HCT116 (cell line): ENCODE measurements at regions not wholly inside any gene's neighbourhood (a gene's known extent, or its start where the extent isn't known, plus 50 kb on each side); places are given as distances from the start of the nearest gene placed in this dataset.

ENCODE experiments used
- CTCF ChIP-seq, 3 experiments: fragments of 200-600 bp in 1 of 3; sonication (generic) in 1 of 3; IDR thresholded peaks in 2 of 3; conservative IDR thresholded peaks in 1 of 3; 2 replicates each; pipeline ENCODE4 v1.5.1; 2012 to 2017; ENCODE audit warnings: low read depth in 2 of 3, low read length in 2 of 3, antibody characterized with exemption in 1 of 3, borderline replicate concordance in 1 of 3, control low read depth in 1 of 3, mild to moderate bottlenecking in 1 of 3, mixed read lengths in 1 of 3, mixed run types in 1 of 3, moderate library complexity in 1 of 3; ENCODE audit not compliant: insufficient read depth in 1 of 3
- EZH2 ChIP-seq: fragments of 200-600 bp; sonication (generic); IDR thresholded peaks from 2 replicates; pipeline ENCODE4 v1.6.1; 2017; ENCODE audit warnings: antibody characterized with exemption, mixed run types
- POLR2A ChIP-seq: IDR thresholded peaks from 2 replicates; pipeline ENCODE4 v1.7.0; 2011; ENCODE audit warnings: borderline replicate concordance; ENCODE audit not compliant: insufficient read depth, insufficient read length; ENCODE audit errors: extremely low read depth
- REST ChIP-seq: IDR thresholded peaks from 2 replicates; pipeline ENCODE4 v1.6.1; 2012; ENCODE audit warnings: low read depth
- SIN3A ChIP-seq: IDR thresholded peaks from 2 replicates; pipeline ENCODE4 v1.6.1; 2012; ENCODE audit warnings: low read depth

GRCh38 chr1:215393476-215393875 is 173.6 kb upstream of the KCTD3 start:
- TF ChIP-seq EZH2 (no peak), CTCF (IDR thresholded peaks at IDR 0.05 in 2 of 3, conservative IDR thresholded peaks at IDR 0.05 in 1 of 3; ENCODE audit: borderline replicate concordance in 1 of 3, insufficient read depth in 1 of 3, low read depth in 2 of 3, low read length in 2 of 3) (no peak), REST (no peak), POLR2A (no peak), SIN3A (no peak)
